ENCODE measurements at regions not wholly inside any gene's neighbourhood (a gene's known extent, or its start where the extent isn't known, plus 50 kb on each side); places are given as distances from the start of the nearest gene placed in this dataset.
"Not testable (repeated sequence)": the region's sequence is repeated elsewhere in the genome, so short reads cannot be mapped to it uniquely, and the experiment has no call there.

DNA sequence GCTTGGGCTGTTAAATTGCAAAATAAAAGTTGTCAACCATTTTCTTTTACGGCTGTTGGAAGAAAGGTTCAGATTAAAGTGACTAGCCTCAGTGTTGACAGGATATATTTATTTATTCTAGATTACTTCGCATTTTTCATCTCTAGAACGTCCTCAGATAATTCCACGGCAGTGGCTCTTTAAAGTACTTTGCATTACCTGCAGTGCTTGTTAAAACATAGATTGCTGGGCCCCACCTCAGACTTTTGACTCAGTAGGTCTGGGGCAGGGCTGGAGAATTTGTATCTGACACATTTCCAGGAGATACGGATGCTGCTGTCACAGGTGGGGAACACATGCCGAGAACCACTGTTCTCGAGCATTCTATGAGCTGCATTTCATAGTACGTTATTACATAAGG, 292.7 kb downstream of the EDEM1 start:
- FAIRE-seq: no peak

DNA sequence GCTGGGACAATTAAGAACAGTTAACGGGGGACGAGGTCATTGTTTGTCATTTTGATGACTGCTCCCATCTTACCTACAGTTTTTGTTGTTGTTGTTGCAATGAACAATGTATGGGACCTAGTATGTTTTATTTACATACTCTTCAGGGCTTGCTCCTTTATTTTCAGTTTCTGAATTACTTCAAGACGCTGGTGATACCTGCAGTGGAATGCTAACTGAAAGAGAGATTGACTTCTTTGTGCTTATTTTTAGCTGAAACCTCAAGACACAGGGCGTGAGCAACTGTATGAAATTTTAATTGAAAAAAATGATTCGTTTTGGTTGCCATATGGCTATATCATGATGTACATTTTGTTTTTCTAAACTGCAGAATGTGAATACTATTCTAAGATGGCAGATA, 297.9 kb downstream of the EDEM1 start:
- no peak for FAIRE-seq

- FAIRE-seq: no peak
Observed at GRCh38 chr3:5488771-5489170, 301.3 kb downstream of the EDEM1 start.

DNA sequence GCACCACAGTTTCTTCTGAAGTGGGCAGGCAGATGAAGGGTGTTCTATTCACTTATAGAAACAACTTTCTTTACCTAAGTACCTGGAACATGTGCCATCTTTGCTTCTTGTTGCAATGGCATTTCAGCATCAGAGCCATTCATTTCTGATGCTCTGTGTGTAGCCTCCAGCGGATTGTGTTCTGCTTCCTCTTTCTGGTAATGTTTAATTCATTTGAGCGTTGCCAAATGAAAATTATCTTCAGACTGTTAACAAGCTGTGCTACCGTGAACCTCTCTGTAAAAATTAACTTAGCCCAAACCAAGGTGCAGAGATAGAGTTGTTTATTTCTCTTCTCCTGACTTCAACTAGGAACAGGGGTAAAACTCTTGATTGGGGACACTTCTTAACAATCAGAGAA, 302.0 kb downstream of the EDEM1 start:
- FAIRE-seq: no peak

- FAIRE-seq: no peak
Observed at GRCh38 chr3:5494905-5495519, 307.5 kb downstream of the EDEM1 start.

DNA sequence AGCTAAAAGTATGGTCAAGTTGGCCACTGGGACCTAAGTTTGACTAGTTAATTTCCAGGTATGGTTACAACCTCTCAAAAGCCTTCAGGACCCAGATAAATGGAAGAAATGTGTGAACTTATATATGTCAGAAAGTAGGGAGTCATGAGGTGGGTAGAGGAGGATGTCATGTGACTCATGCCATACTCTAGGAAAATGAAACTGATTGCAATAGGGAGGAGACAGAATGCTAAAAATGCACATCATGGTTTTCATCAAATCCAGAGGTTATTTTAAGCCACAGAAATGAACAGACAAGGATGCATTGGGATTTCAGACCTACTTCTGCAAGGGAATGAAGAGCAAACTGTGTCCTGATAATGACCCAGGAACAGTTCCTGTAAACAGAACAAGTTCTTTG, 310.0 kb downstream of the EDEM1 start:
- FAIRE-seq: no peak

- no peak for FAIRE-seq
Observed at GRCh38 chr3:5498981-5499380, 311.5 kb downstream of the EDEM1 start.

- FAIRE-seq: no peak
Observed at GRCh38 chr3:5499404-5499803, 311.9 kb downstream of the EDEM1 start.

- no peak for FAIRE-seq
Observed at GRCh38 chr3:5503136-5503535, 315.6 kb downstream of the EDEM1 start.

GRCh38 chr3:5504135-5504534, 316.6 kb downstream of the EDEM1 start:
- FAIRE-seq: no peak

GRCh38 chr3:5505163-5505562, 317.7 kb downstream of the EDEM1 start:
- no peak for FAIRE-seq

- FAIRE-seq: no peak
Observed at GRCh38 chr3:5505997-5506396, 318.5 kb downstream of the EDEM1 start.

DNA sequence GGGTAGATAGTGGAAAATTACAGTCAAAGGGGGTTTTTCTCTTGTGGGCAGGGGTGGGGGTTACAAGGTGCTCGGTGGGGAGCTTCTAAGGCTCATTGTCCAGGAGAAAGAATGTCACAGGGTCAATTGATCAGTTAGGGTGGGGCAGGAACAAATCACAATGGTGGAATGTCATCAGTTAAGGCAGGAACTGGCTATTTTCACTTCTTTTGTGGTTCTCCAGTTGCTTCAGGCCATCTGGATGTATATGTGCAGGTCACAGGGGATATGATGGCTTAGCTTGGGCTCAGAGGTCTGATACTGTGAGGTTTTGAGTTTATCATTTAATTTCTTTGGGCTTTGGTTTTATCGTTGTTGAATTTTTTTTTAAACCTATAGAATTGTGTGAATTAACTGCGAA, 321.4 kb downstream of the EDEM1 start:
- FAIRE-seq: not testable (repeated sequence)

- no peak for FAIRE-seq
Observed at GRCh38 chr3:5510300-5510699, 322.8 kb downstream of the EDEM1 start.

GRCh38 chr3:5517921-5518320, 330.4 kb downstream of the EDEM1 start:
- no peak for FAIRE-seq

- FAIRE-seq: no peak
Observed at GRCh38 chr3:5520237-5520636, 332.7 kb downstream of the EDEM1 start.

DNA sequence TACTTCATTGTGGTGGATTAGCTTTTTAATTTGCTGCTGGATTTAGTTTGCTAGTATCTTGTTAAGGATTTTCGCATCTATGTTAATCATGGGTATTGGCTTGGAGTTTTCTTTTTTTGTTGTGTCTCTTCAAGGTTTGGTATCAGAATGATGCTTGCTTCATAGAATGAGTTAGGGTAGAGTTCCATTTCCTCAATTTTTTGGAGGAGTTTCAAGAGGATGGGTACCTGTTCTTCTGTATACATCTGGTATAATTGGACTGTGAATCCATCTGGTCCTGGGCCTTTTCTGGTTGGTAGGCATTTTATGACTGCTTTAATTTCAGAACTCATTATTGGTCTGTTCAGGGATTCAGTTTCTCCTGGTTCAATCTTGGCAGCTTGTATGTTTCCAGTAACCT, 335.6 kb downstream of the EDEM1 start:
- FAIRE-seq: no peak

GRCh38 chr3:5531039-5531438, 343.5 kb downstream of the EDEM1 start:
- FAIRE-seq: no peak

- no peak for FAIRE-seq
Observed at GRCh38 chr3:5531741-5532290, 344.3 kb downstream of the EDEM1 start.

GRCh38 chr3:5540532-5540931, 353.0 kb downstream of the EDEM1 start:
- FAIRE-seq: no peak

GRCh38 chr3:5542472-5542871, 355.0 kb downstream of the EDEM1 start:
- no peak for FAIRE-seq

GRCh38 chr3:5543047-5543446, 355.5 kb downstream of the EDEM1 start:
- no peak for FAIRE-seq

DNA sequence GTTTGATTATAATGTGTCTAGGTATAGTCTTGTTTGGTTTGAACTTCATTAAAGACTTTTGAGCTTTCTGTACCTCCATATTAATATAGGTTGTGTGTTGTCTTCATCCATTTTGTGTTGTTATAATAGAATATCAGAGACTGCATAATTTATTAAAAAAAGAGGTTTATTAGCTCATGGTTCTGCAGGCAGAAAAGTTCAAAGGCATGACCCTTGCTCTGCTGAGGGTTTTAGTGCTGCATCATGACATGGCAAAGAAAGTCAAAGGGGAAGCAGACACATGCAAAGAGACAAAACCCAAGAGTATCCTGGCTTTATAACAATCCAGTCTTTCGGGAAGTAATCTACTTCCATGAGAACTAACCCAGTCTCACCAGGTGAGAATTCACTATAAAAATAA, 358.2 kb downstream of the EDEM1 start:
- FAIRE-seq: no peak

DNA sequence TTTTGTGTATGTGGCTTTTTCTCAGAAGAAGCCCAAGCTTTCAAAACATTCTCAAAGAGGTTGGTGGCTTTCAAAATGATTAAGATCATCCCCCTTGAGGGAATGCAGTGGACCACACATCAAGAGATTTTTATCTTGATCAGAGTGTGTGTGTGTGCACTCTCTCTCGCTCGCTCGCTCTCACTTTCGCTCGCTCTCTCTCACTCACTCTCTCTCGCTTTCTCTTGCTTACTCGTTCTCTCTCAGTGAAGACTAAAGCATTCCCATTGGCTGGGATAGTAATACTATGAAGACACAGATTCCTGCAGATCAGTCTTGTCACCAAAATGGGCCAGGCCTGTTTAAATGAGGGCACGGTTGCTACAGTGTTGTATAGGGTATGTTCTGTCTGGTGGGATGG, 365.7 kb downstream of the EDEM1 start:
- no peak for FAIRE-seq

GRCh38 chr3:5554245-5554747, 366.8 kb downstream of the EDEM1 start:
- no peak for FAIRE-seq

All from colon (tissue), 2 donors.